B cell (primary cell): ENCODE measurements at regions not wholly inside any gene's neighbourhood (a gene's known extent, or its start where the extent isn't known, plus 50 kb on each side); places are given as distances from the start of the nearest gene placed in this dataset.

Source experiments
- EZH2 ChIP-seq: IDR thresholded peaks from 2 replicates; pipeline ENCODE4 v1.6.1; 2012; ENCODE audit warnings: borderline replicate concordance, low read depth, mild to moderate bottlenecking, moderate library complexity, low read length; ENCODE audit not compliant: insufficient read depth, poor library complexity, severe bottlenecking
- TF ChIP-seq, protein P1 (sequence below): fragments of 200-600 bp; IDR thresholded peaks from one replicate; pipeline ENCODE4 v1.8.0; 2022; ENCODE audit warnings: antibody characterized with exemption, mild to moderate bottlenecking

DNA sequence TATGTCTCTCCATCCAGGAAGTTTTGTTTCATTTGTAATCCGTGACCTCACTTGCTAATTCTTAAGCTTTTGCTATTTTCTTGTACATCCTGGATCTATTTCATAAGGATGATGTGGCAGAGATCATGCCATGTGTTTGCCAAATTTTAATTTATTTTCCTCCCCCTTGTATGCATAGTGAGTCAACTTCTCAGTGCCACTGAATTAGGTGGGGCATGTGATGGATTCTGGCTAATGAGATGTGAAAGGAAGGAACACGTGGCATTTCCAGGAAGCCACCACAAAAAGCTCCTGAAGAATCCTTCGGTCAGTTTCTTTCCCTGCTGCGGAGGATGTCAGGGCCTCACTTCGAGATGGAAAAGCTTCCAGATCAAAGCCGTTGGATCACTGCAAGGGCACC is 86.2 kb upstream of the PRL start:
- TF ChIP-seq, protein P1, sequence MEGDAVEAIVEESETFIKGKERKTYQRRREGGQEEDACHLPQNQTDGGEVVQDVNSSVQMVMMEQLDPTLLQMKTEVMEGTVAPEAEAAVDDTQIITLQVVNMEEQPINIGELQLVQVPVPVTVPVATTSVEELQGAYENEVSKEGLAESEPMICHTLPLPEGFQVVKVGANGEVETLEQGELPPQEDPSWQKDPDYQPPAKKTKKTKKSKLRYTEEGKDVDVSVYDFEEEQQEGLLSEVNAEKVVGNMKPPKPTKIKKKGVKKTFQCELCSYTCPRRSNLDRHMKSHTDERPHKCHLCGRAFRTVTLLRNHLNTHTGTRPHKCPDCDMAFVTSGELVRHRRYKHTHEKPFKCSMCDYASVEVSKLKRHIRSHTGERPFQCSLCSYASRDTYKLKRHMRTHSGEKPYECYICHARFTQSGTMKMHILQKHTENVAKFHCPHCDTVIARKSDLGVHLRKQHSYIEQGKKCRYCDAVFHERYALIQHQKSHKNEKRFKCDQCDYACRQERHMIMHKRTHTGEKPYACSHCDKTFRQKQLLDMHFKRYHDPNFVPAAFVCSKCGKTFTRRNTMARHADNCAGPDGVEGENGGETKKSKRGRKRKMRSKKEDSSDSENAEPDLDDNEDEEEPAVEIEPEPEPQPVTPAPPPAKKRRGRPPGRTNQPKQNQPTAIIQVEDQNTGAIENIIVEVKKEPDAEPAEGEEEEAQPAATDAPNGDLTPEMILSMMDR: no peak
- TF ChIP-seq EZH2: no peak
